Activated CD4-positive, alpha-beta T cell treated with anti-CD3 and anti-CD28 coated beads, Interleukin-10, Interleukin-2, amounts not matched to agents 100 ng/mL and 50 ng/mL, durations not matched to agents 16 hours and 8 hours (primary cell): ENCODE measurements at regions not wholly inside any gene's neighbourhood (a gene's known extent, or its start where the extent isn't known, plus 50 kb on each side); places are given as distances from the start of the nearest gene placed in this dataset.

Source experiments
- DNase-seq: peaks from one replicate; pipeline ENCODE4 v3.0.0-alpha.2; 2020

GRCh38 chr3:24846286-24846860 is 351.7 kb upstream of the THRB start:
- no peak for DNase-seq

- DNase-seq = no peak
These were observed 355.6 kb upstream of the THRB start for GRCh38 chr3:24850245-24850644.

- DNase-seq = no peak
These were observed 359.2 kb upstream of the THRB start for GRCh38 chr3:24853685-24854490.

- no peak for DNase-seq
These were observed 360.1 kb upstream of the THRB start for GRCh38 chr3:24854748-24855147.

- no peak for DNase-seq
These were observed 363.3 kb upstream of the THRB start for GRCh38 chr3:24857945-24858344.

- no peak for DNase-seq
These were observed 368.6 kb upstream of the THRB start for GRCh38 chr3:24863215-24863614.

GRCh38 chr3:24867783-24868182 is 373.1 kb upstream of the THRB start:
- DNase-seq = no peak

GRCh38 chr3:24881239-24881638 is 386.6 kb upstream of the THRB start:
- no peak for DNase-seq

GRCh38 chr3:24886501-24886900 is 391.9 kb upstream of the THRB start:
- no peak for DNase-seq

- no peak for DNase-seq
These were observed 395.4 kb upstream of the THRB start for GRCh38 chr3:24890012-24890411.

- DNase-seq = no peak
These were observed 404.7 kb upstream of the THRB start for GRCh38 chr3:24899373-24899772.

GRCh38 chr3:24899901-24900603 is 405.4 kb upstream of the THRB start:
- DNase-seq = no peak

GRCh38 chr3:24905266-24905665 is 410.6 kb upstream of the THRB start:
- DNase-seq = no peak

GRCh38 chr3:24907106-24907505 is 412.5 kb upstream of the THRB start:
- no peak for DNase-seq

GRCh38 chr3:24911076-24911475 is 416.4 kb upstream of the THRB start:
- DNase-seq = no peak

- DNase-seq = no peak
These were observed 421.0 kb upstream of the THRB start for GRCh38 chr3:24915639-24916038.

- no peak for DNase-seq
These were observed 423.3 kb upstream of the THRB start for GRCh38 chr3:24917908-24918307.

- no peak for DNase-seq
These were observed 428.9 kb upstream of the THRB start for GRCh38 chr3:24923570-24923969.

GRCh38 chr3:24929521-24929920 is 434.9 kb upstream of the THRB start:
- DNase-seq = no peak

- DNase-seq = no peak
These were observed 438.8 kb upstream of the THRB start for GRCh38 chr3:24933401-24933800.

- DNase-seq = no peak
These were observed 441.9 kb upstream of the THRB start for GRCh38 chr3:24936574-24936973.

- no peak for DNase-seq
These were observed 442.6 kb upstream of the THRB start for GRCh38 chr3:24937228-24937627.

GRCh38 chr3:24937780-24938179 is 443.1 kb upstream of the THRB start:
- DNase-seq = no peak

GRCh38 chr3:24943961-24944360 is 449.3 kb upstream of the THRB start:
- DNase-seq = no peak
